ENCODE measurements at regions not wholly inside any gene's neighbourhood (a gene's known extent, or its start where the extent isn't known, plus 50 kb on each side); places are given as distances from the start of the nearest gene placed in this dataset.
A peak's percentile ranks its signal among the peaks of the same experiment; 100 is the strongest.
"Not testable (repeated sequence)": the region's sequence is repeated elsewhere in the genome, so short reads cannot be mapped to it uniquely, and the experiment has no call there.

DNA sequence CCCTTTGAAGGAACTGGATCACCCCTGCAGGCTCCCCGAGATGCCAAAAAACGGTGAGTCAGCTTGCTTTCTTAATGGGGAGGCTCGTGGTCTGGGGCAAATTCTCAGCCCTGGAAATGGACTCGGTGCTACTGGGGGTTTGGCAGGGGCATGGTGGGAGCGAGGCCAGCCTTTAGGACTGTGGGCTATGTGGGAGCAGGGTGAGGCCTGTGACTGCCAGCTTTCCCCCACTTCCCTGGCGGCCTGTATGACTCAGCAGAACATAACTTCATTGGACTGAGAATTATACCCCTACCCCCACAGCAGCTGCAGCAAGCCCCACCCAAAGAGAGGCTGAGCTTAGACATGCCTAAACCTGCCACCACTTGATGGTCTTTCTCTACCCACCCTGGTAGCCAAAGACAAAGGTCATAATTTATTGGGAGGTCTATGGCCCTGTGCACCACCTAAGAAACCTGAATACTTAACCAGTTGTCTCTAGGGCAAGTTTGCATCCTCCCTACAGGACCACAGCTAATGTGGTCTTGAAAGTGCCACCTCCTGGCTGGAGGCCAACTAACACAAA lies 325.3 kb downstream of the TLE1 start:
- DNase-seq (ENCODE audit: low read depth) = peak; percentile 93

DNA sequence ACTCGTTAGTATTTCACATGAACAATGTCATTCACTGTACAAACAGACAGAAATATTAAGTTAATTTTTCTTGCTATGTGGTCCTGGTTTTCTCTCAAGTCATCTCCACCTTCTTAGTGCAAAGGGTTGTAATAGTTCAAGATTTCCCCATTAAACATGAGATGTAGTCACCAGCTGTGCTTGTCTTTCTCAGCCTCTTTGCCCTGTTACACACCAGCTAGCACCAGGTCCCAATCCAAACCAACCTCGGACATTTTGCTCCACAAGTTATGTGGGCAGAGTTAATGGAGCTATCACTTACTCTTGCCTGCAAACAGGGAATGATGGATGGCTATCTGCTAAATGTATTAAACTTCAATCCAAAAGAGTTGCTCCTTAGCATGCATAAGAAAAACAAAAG lies 328.1 kb downstream of the TLE1 start:
- peak; percentile 62 for DNase-seq (ENCODE audit: low read depth)

DNA sequence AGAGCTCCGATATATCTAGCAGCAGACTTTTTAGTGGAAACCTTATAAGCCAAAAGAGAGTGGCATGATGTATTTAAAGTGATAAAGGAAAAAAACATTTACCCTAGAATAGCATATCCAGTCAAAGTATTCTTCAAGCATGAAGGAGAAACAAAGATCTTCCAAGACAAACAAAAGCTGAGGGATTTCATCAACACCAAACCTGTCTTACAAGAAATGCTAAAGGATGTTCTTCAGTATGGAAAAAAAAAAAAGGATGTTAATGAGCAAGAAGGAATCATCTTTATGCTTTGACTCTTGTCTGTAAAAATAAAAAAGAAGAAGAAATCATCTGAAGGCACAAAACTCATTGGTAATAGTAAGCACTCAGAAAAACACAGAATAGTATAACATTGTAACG lies 338.2 kb downstream of the TLE1 start:
- DNase-seq (ENCODE audit: low read depth) = no peak

DNA sequence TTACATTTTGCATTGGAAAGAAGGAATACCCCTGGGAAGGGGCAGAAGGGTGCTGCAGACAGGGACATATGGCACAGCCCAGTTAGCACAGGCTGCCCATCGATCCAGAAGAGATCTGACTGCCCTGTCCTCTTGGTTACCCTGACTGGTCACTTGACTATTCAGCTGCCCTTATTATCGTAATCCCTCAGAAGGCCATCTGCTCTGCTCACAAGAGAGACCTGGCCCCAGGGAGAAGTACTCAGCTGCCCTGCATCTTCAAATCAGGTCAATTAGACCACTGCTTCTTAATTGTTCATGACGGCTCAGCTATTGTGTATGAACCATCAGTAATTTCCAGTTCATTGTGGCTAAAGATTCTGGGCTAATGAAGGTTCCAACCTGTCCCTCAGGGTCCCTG lies 345.0 kb downstream of the TLE1 start:
- DNase-seq (ENCODE audit: low read depth) = no peak

DNA sequence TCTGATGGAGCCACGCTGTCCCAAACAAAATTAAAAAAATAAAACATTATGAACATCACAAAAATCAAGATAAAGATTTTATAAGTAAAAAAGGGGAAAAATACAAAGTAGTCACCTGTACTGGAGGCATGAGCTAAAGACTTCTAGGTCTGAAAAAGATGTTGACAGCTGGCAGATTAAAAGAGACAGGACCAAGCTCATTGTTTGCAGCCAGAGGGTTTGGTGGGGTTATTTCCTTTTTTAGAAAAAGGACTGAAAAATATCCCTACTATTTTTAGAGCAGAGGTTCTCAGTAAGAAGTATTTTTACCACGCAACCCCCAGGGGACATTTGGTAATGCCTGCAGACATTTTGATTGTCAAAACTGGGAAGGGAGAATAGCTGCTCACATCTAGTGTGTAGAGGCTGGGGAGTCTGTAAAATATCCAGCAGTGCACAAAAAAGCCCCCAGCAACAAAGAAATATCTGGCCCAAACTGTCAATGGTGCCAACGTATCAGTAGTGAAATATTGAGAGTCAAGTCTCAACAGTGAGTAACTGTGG lies 353.4 kb downstream of the TLE1 start:
- DNase-seq (ENCODE audit: low read depth) = peak; percentile 29

DNA sequence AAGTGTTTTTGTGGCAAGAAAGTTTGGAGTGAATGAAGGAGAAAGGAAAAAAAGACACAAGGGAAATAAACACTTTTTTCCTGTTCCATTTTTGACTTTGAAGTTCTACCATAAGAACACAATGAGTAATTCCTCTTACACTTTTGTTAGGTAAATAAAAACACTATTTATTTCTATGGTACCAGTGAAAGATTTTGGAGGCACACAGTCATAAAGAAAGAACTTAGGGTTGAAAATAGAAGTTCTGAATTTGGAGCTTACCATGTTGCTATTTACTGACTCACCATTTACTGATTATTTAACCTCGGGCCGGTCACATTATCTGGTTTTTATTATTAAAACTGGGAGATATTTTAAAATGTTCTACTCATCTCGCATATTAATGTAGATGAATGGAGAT lies 367.8 kb downstream of the TLE1 start:
- DNase-seq (ENCODE audit: low read depth) = peak; percentile 67

DNA sequence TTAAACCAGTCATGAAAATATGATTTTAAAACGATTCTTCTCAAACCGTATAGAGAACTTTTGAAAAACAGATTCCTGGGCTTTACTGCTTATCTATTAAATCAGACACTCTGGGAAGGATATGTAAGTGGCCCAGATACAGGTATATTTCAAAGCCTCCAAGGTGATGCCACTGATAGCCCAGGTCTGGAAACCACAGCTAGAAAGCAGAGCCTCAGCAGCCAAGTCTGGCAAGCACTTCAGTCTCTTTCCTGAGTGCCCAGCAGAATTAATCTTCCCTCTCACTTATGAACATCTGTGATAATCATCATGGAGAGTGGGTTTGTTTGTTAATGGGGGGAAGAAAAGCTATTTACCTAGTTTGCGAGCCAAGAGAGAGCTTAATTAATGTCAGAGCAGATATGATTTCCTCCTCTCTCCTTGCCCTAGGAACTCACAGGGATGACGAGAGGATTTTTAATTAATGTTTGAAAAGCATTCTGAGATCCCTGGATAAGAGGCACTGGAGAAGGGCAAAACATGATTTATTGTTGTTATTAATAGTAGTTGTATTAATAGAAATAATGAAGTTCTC lies 368.4 kb downstream of the TLE1 start:
- no peak for DNase-seq (ENCODE audit: low read depth)

DNA sequence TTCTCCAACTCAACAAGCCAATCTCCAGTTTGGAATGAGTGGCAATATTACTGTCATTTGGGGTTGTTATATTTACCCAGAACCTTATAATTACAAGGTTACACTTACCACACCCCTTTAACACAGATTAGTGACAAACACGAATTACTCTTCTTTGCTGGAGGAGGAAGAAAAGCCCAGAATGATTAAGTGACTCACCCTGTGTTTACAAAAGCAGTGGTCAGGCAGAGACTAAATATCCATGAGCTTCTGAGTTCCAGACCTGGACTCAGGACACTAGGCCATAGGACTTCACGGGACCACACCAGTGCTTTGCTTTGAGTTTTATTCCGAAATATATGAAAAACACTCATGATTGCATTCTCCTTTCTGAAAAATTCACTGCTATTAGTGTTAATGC lies 370.8 kb downstream of the TLE1 start:
- peak; percentile 82 for DNase-seq (ENCODE audit: low read depth)

DNA sequence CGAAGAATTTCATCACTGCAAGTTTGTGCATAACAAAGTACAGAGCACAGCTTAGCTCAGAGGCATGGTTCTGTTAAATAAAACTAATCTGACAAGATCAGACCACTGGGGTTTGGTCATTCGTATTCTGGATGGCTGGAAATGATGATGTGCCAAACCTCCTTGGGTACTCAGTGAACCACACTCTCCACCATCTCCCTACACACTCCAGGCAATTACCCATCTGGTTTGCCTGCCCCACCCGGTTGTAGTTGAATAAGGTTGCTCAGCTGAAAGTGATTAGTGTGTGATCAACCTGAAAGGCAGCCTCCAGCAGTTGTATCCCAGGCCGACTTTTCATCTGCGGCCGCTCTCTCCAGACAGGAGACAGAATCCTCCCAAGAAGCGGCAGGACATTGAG lies 371.4 kb downstream of the TLE1 start:
- no peak for DNase-seq (ENCODE audit: low read depth)

DNA sequence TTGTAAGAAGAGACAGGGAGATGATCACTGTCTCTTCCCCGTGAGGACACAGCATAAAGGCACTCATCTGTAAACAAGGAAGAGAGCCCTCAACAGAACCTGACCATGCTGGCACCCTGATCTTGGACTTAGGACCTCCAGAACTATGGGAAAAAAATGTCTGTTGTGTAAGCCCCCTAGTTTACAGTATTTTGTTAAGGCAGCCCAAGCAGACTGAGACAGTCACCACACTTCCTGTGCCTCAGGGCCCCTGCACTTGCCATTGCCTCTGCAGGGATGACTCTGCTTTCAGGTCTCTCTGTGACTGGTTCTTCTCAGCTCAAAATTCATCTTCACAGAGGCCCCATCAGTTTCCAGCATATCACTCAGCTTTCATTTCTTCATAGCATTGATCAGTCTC lies 372.1 kb downstream of the TLE1 start:
- no peak for DNase-seq (ENCODE audit: low read depth)

DNA sequence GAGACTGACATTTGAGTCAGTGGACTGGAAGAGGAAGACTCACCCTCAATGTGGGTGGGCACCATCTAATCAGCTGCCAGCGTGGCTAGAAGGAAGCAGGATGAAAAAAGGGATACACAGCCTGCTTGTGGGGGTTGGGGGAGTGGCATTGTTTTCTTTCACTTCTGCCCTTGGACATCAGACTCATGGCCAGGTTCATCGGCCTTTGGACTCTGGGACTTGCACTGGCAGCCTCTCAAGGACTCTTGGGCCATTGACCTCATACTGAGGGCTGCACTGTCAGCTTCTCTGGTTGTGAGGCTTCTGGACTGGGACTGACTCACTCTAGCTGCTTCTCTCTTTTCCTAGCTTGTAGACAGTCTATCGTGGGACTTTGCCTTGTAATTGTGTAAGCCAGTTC lies 374.9 kb downstream of the TLE1 start:
- no peak for DNase-seq (ENCODE audit: low read depth)

DNA sequence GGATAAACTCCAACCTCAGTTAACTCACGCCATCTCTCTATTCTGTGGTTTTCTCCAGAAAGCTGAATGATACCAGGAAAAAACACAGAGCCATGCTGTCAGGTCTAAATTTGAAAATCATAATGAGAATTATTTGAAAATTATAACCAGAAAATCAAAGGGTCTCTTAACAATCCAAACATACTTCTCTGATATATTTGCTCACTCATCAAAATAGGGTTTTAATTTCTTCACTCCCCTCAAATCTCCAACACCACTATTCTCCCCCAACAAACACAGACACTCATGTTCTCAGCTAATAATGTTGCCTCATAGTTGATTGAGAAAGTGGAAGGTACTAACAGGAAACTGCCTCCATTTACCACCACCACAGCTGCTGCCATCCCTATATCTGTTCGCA lies 375.5 kb downstream of the TLE1 start:
- no peak for DNase-seq (ENCODE audit: low read depth)

DNA sequence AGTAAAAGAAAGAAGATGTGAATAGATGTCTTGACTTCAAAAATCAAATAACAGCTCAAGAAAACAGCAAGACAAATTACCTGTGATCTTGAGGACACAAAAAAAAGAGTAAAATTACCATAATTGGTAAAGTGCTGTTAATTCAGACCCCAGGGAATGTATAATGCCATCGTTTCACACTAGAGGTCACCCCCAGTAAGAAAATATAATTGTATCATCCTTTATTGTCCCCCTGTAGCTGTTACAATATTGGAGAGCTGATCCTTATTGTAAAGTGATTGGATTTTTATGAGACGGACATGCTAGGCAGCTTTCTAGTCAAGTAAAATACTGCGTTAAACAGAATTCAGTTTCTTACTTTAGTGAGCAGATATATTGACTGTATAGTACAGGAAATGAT lies 377.0 kb downstream of the TLE1 start:
- DNase-seq (ENCODE audit: low read depth) = no peak

DNA sequence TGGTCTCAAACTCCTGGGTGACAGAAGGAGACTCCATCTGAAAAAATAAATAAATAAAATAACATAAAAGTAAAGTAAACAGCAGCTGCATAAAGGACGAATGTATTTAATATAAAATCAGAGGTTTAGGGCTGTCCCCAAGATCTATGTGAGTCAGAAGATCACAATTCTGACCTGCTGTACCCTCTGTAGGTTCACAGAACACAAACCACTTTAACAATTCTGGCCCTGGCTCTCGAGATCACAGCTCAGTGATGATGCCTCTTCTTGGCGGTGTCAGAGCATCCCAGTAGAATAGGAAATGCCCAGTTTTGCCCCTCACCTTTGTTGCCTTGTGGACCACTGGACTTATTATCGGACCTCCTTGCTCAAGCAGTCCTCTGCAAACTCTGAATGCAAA lies 380.9 kb downstream of the TLE1 start:
- DNase-seq (ENCODE audit: low read depth) = peak; percentile 51

DNA sequence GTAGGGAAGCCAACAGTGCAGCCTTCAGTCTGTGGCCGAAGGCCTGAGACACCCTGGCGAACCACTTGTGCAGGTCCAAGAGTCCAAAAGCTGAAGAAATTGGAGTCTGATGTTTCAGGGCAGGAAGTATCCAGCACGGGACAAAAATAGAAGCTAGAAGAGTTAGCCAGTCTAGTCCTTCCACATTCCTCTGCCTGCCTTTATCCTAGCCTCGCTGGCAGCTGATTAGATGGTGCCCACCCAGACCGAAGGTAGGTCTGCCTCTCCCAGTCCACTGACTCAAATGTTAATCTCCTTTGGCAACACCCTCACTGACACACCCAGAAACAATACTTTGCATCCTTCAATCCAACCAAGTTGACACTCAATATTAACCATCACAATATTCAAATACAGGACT lies 381.6 kb downstream of the TLE1 start:
- DNase-seq (ENCODE audit: low read depth) = not testable (repeated sequence)

DNA sequence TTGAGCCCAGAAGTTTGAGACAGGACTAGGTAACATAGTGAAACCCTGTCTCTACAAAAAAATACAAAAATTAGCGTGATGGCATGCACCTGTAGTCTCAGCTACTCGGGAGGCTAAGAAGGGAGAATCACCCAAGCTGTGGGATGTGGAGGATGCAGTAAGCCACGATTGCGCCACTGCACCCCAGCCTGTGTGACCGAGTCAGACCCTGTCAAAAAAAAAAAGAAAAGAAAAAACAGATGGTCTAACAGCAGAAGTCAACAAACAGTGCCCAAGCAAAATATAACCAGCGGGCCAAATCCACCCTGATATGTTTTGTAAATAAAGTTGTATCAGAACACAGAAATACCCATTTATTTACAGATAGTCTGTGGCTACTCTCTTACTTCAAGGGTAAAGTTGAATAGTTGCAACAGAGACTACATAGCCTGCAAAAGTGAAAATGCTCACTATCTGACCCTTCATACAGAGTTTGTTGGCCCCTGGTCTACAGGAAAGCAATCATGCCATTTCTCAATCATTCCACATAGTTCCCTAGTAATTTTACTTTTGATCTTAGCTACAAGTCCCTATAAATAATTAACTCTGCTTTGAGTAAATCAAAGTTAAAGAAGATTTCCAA lies 383.7 kb downstream of the TLE1 start:
- peak; percentile 61 for DNase-seq (ENCODE audit: low read depth)

DNA sequence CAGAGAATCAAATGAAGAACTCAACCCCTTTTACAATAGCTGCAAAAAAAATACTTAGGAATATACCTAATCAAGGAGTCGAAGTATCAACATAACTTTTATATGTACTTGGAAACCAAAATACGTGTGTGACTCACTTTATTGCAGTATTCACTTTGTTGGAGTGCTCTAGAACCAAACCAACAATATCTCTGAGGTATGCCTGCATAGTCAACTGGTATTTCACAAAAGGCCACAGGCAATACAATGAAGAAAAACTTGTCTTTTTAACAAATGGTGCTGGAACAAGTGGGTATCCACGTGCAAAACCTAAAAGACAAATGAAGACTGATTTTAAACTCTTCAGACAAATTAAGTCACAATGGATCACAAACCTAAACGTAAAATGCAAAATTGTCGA lies 385.7 kb downstream of the TLE1 start:
- DNase-seq (ENCODE audit: low read depth) = no peak

DNA sequence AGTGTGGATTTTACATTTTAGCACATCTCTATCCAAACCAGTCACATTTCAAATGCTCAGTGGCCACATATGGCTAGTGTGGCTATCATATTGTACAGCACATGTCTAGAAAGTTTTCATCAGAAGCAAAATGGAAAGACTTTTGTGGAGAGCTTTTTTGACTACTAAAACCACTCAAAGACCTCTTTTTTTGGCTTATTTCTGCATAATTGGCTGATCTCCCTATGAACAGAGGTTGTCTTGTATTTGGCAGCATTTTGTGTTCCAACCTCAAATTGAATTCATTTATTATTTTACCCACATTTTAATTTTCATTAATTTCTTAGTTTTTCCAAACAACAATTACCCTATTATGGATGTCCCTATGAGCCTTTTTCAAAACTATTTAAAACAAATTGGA lies 395.7 kb downstream of the TLE1 start:
- DNase-seq (ENCODE audit: low read depth) = no peak

DNA sequence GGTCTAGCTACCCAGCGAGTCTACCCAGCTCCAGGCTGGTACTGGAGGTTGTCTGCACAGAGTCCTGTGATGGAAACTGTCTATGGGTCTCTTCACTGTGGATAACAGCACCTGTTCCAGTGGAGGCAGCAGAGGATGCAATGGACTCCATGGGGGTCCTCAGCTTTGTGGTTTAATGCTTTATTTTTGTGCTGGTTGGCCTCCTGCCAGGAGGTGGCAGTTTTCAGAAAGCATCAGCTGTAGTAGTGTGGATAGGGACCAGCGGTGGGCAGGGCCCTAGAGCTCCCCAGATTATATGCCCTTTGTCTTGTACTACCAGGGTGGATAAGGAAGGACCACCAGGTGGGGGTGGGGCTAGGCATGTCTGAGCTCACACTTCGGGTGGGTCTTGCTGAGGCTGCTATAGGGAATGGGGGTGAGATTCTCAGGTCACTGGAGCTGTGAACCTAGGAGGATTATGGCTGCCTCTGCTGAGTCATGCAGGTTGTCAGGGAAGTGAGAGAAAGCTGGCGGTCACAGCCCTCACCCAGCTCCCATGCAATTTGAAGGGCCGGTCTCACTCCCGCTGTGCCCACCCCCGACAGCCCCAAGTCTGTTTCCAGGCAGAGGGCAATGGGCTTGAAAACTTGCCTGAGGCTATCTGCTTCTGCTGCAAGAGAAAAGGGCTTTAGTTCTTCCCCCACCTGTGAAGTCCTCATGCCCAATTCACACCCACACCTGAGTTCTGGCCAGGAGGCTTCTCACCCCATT lies 397.1 kb downstream of the TLE1 start:
- DNase-seq (ENCODE audit: low read depth) = no peak

DNA sequence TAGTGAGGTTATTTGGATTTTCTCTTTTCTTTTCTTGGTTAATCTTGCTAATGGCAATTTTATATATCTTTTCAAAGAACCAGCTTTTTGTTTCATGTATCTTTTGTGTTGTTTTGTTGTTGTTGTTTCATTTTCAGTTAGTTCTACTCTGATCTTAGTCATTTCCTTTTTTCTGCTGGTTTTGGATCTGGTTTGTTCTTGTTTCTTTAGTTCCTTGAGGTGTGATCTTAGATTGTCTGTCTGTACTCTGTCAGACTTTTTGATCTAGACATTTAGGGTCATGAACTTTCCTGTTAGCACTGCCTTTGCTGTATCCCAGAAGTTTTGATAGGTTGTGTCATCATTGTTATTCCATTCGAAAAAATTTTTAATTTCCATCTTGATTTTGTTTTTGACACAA lies 399.7 kb downstream of the TLE1 start:
- no peak for DNase-seq (ENCODE audit: low read depth)

DNA sequence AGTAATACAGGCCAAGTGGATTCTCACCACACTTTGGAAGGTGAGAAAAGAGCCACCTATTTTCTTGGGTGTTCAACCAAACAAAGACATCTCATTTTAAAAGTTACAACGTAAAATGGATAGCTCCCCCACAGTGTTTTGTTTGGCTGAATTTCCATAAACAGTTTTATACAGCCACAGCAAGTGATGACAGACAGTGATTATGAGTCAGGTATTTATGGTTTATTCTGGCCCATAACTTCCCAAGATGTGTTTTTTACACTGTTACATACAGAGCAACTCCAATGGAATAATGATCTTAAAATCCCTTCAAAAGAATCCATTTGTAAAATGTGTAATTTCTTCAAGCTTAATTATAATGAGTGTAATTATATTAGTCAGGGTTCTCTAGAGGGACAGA lies 421.3 kb downstream of the TLE1 start:
- DNase-seq (ENCODE audit: low read depth) = peak; percentile 78

DNA sequence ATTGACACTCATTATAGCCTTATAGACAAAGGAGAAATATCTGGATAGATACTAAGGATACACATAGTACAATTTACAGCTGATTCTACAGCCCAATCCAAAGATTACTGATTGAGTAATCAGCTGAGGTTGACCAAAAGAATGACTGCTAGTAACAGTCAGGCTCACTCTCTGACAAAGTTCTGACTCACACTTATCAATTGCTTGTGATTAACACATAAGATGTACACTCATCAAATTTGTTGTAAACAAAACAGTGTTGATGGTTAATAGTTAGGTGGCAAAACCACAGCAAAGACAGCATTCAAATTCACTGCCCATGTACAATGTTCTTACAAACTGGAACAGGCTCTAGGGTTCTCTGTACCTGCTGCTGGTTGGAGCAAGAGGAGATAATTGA lies 422.7 kb downstream of the TLE1 start:
- DNase-seq (ENCODE audit: low read depth) = peak; percentile 81

DNA sequence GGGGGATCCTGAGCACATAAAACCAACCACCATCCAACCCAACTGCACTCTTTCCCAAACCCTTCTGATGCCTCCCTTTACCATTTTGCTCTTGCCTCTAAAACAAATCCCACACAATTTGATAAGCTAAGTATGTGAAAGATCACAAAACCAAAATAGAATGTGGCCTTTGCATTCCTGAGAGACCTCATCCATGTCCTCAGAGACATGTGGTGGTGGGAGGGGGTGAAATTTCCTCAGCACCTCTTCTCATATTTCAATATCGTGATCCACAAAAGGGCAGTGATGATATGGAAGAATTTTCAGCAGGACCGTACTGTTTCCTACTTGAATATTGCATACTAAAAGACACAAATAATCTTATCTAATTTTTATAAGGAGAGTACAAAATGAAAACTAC lies 423.3 kb downstream of the TLE1 start:
- DNase-seq (ENCODE audit: low read depth) = peak; percentile 59
